IMR-90 (cell line): ENCODE measurements at regions not wholly inside any gene's neighbourhood (a gene's known extent, or its start where the extent isn't known, plus 50 kb on each side); places are given as distances from the start of the nearest gene placed in this dataset.

Source experiments
- ATAC-seq: fragments of 200-7000 bp; cut with Tn5 transposase; 2 replicates; pipeline ENCODE4 v1.9.1; 2020; ENCODE audit warnings: low read depth, mild to moderate bottlenecking, moderate library complexity
- BruUV-seq: library from RNA; stranded (reverse); fragments of 400-500 nt; replicated peaks from 2 replicates; lab custom pipeline; 2021; lab: Mats Ljungman, UMichigan
- CTCF ChIA-PET: fragments of 300-600 bp; formaldehyde crosslinking; extraction: SDS; loops from one replicate; lab custom pipeline; 2021; ENCODE audit warnings: antibody characterized with exemption; lab: Yijun Ruan, JAX
- POLR2A ChIA-PET: fragments of 300-600 bp; sonication (Branson Sonifier 250); formaldehyde crosslinking; loops from one replicate; lab custom pipeline; 2022; ENCODE audit warnings: antibody characterized with exemption; ENCODE audit not compliant: unreplicated experiment; lab: Charles Lee
- DNase-seq: peaks from one replicate; pipeline ENCODE4 v3.0.0; 2013
- H2AFZ ChIP-seq: replicated peaks from 2 replicates; pipeline ENCODE3; 2013; ENCODE audit warnings: low read length, mild to moderate bottlenecking; ENCODE audit not compliant: poor library complexity
- H2AK5ac ChIP-seq: 2 replicates; pipeline ENCODE4 v1.6.1; 2013; ENCODE audit warnings: low read depth, low read length, inconsistent platforms
- H2AK9ac ChIP-seq: replicated peaks from 2 replicates; pipeline ENCODE3; 2013; ENCODE audit warnings: mild to moderate bottlenecking, low read depth, low read length, moderate library complexity; ENCODE audit not compliant: poor library complexity
- H2BK120ac ChIP-seq: 2 replicates; pipeline ENCODE4 v1.6.1; 2013; ENCODE audit warnings: low read depth, low read length, inconsistent platforms
- H2BK15ac ChIP-seq: 3 replicates; pipeline ENCODE4 v1.6.1; 2013; ENCODE audit warnings: low read depth, low read length, inconsistent platforms
- H2BK20ac ChIP-seq: 2 replicates; pipeline ENCODE4 v1.6.1; 2013; ENCODE audit warnings: low read depth, mild to moderate bottlenecking, inconsistent platforms, low read length, moderate library complexity
- H2BK5ac ChIP-seq: 2 replicates; pipeline ENCODE4 v1.6.1; 2013; ENCODE audit warnings: mild to moderate bottlenecking, low read depth, low read length, inconsistent platforms; ENCODE audit not compliant: poor library complexity, severe bottlenecking
- H3K14ac ChIP-seq: replicated peaks from 2 replicates; pipeline ENCODE4 v1.6.1; 2013; ENCODE audit warnings: low read depth, low read length, inconsistent platforms
- H3K18ac ChIP-seq: 2 replicates; pipeline ENCODE4 v1.6.1; 2013; ENCODE audit warnings: low read depth, low read length, control low read depth
- H3K23ac ChIP-seq: 2 replicates; pipeline ENCODE4 v1.6.1; 2013; ENCODE audit warnings: low read depth, low read length, inconsistent platforms
- H3K27ac ChIP-seq: 2 replicates; pipeline ENCODE4 v1.5.1; 2013; ENCODE audit warnings: mild to moderate bottlenecking, control low read depth, low read length; ENCODE audit not compliant: insufficient read depth
- H3K27me3 ChIP-seq: 2 replicates; pipeline ENCODE4 v1.6.1; 2013; ENCODE audit warnings: low read length; ENCODE audit not compliant: control insufficient read depth, insufficient read depth
- H3K36me3 ChIP-seq: 2 replicates; pipeline ENCODE4 v1.6.1; 2013; ENCODE audit warnings: low read length, mixed read lengths; ENCODE audit not compliant: control insufficient read depth, insufficient read depth
- H3K4ac ChIP-seq: 2 replicates; pipeline ENCODE4 v1.6.1; 2013; ENCODE audit warnings: low read depth, low read length, inconsistent platforms
- H3K4me1 ChIP-seq: 2 replicates; pipeline ENCODE4 v1.6.1; 2013; ENCODE audit warnings: low read length, mixed read lengths; ENCODE audit not compliant: control insufficient read depth, insufficient read depth
- H3K4me2 ChIP-seq: 2 replicates; pipeline ENCODE4 v1.6.1; 2013; ENCODE audit warnings: low read depth, mild to moderate bottlenecking, control low read depth, low read length, moderate library complexity
- H3K4me3 ChIP-seq: 2 replicates; pipeline ENCODE4 v1.5.1; 2013; ENCODE audit warnings: low read depth, mild to moderate bottlenecking, control low read depth, low read length, moderate library complexity; ENCODE audit not compliant: insufficient read depth
- H3K56ac ChIP-seq: 2 replicates; pipeline ENCODE4 v1.6.1; 2013; ENCODE audit warnings: low read length, inconsistent platforms; ENCODE audit not compliant: insufficient read depth; ENCODE audit errors: extremely low read depth
- H3K79me1 ChIP-seq, 2 experiments: 2 replicates each; pipeline ENCODE4 v1.6.1; 2013; ENCODE audit warnings: low read length in 2 of 2, inconsistent platforms in 1 of 2, low read depth in 1 of 2
- H3K9ac ChIP-seq: 2 replicates; pipeline ENCODE4 v1.6.1; 2013; ENCODE audit warnings: low read depth, low read length, control low read depth
- H3K9me1 ChIP-seq: 2 replicates; pipeline ENCODE4 v1.6.1; 2013; ENCODE audit warnings: low read length, inconsistent platforms; ENCODE audit not compliant: insufficient read depth
- H3K9me3 ChIP-seq: 2 replicates; pipeline ENCODE4 v1.6.1; 2013; ENCODE audit warnings: low read length; ENCODE audit not compliant: control insufficient read depth, insufficient read depth
- H4K20me1 ChIP-seq: 2 replicates; pipeline ENCODE4 v1.6.1; 2013; ENCODE audit warnings: low read length, inconsistent platforms; ENCODE audit not compliant: insufficient read depth
- H4K5ac ChIP-seq: 2 replicates; pipeline ENCODE4 v1.6.1; 2013; ENCODE audit warnings: mild to moderate bottlenecking, low read depth, low read length, control low read depth
- H4K8ac ChIP-seq, 2 experiments: 2 replicates each; pipeline ENCODE4 v1.6.1; 2013; ENCODE audit warnings: low read depth in 2 of 2, low read length in 2 of 2, control low read depth in 1 of 2, inconsistent platforms in 1 of 2
- H4K91ac ChIP-seq: 2 replicates; pipeline ENCODE4 v1.6.1; 2013; ENCODE audit warnings: low read depth, low read length, inconsistent platforms; ENCODE audit not compliant: insufficient read depth
- CEBPB ChIP-seq: IDR thresholded peaks from 2 replicates; pipeline ENCODE4 v1.6.1; 2012; ENCODE audit warnings: low read depth, low read length, improper control_type of control experiment
- FOS ChIP-seq: fragments of 150-350 bp; IDR thresholded peaks from 2 replicates; pipeline ENCODE4 v1.6.1; 2016; ENCODE audit warnings: low read depth, low read length
- MAFK ChIP-seq: IDR thresholded peaks from 2 replicates; pipeline ENCODE4 v1.6.1; 2012; ENCODE audit warnings: low read depth, low read length, improper control_type of control experiment
- MAZ ChIP-seq: IDR thresholded peaks from 2 replicates; pipeline ENCODE4 v1.6.1; 2012; ENCODE audit warnings: low read depth, mild to moderate bottlenecking, low read length, improper control_type of control experiment, moderate library complexity, borderline replicate concordance
- MXI1 ChIP-seq: IDR thresholded peaks from 2 replicates; pipeline ENCODE4 v1.6.1; 2012; ENCODE audit warnings: low read depth, mild to moderate bottlenecking, low read length, moderate library complexity, borderline replicate concordance
- NFE2L2 ChIP-seq: fragments of 150-350 bp; IDR thresholded peaks from 2 replicates; pipeline ENCODE4 v1.6.1; 2016; ENCODE audit warnings: low read depth, mild to moderate bottlenecking, low read length
- POLR2A ChIP-seq: IDR thresholded peaks from 2 replicates; pipeline ENCODE4 v1.6.1; 2012; ENCODE audit warnings: mild to moderate bottlenecking, low read depth, low read length
- RAD21 ChIP-seq: IDR thresholded peaks from 2 replicates; pipeline ENCODE4 v1.6.1; 2012; ENCODE audit warnings: low read length, improper control_type of control experiment
- RCOR1 ChIP-seq: IDR thresholded peaks from 2 replicates; pipeline ENCODE4 v1.6.1; 2012; ENCODE audit warnings: mild to moderate bottlenecking, low read length, improper control_type of control experiment; ENCODE audit not compliant: insufficient replicate concordance
- RFX5 ChIP-seq: IDR thresholded peaks from 2 replicates; pipeline ENCODE4 v1.8.0; 2012; ENCODE audit warnings: low read depth, mild to moderate bottlenecking, low read length, moderate library complexity
- WGBS, 2 experiments: methylation state at CpG; one replicate each; pipeline versions ENCODE4 v1.1.5 to v1.1.7; 2013; ENCODE audit warnings: missing lambda C conversion rate in 2 of 2; ENCODE audit not compliant: insufficient read length in 1 of 2; ENCODE audit errors: extremely low coverage in 2 of 2; 5-methylcytosine and 5-hydroxymethylcytosine counted together
- dilution Hi-C: fragments of 300-500 bp; cut with HindIII; formaldehyde crosslinking; loops from one replicate; pipeline ENCODE4 v1.14.3; 2018; ENCODE audit warnings: low sequenced_read_pairs; ENCODE audit not compliant: unreplicated experiment
- in situ Hi-C: fragments of 300-500 bp; cut with MboI; formaldehyde crosslinking; loops from 3 replicates; pipeline ENCODE4 v1.14.3; 2019; ENCODE audit warnings: low sequenced_read_pairs, inconsistent platforms, mixed read lengths
- intact Hi-C: fragments of 100-400 bp; cut with micrococcal nuclease; formaldehyde crosslinking; loops from 2 replicates; pipeline ENCODE4 v1.10.0; 2022
- TF ChIP-seq, protein P1 (sequence below): conservative IDR thresholded peaks from 2 replicates; pipeline ENCODE4 v1.5.1; 2012; ENCODE audit warnings: mild to moderate bottlenecking, low read depth, low read length, improper control_type of control experiment

- no peak overlapping the region for H3K56ac ChIP-seq
- H2BK5ac ChIP-seq = no peak overlapping the region
- WGBS, 2 experiments = no CpG with 5 or more reads among the region's 1 CpG
- in situ Hi-C loops = no loop called here
- no peak overlapping the region for H2BK20ac ChIP-seq
- H4K20me1 ChIP-seq = no peaks in the 10 kb centered on the region
- no peak overlapping the region for H3K14ac ChIP-seq
- no peaks in the 10 kb centered on the region for H3K79me1 ChIP-seq
- H2AK9ac ChIP-seq = no peak overlapping the region
- no peak overlapping the region for H3K4me2 ChIP-seq
- H3K27me3 ChIP-seq = no peaks in the 10 kb centered on the region
- no peak overlapping the region for H2AK5ac ChIP-seq
- no peak for DNase-seq
- TF ChIP-seq, protein P1, sequence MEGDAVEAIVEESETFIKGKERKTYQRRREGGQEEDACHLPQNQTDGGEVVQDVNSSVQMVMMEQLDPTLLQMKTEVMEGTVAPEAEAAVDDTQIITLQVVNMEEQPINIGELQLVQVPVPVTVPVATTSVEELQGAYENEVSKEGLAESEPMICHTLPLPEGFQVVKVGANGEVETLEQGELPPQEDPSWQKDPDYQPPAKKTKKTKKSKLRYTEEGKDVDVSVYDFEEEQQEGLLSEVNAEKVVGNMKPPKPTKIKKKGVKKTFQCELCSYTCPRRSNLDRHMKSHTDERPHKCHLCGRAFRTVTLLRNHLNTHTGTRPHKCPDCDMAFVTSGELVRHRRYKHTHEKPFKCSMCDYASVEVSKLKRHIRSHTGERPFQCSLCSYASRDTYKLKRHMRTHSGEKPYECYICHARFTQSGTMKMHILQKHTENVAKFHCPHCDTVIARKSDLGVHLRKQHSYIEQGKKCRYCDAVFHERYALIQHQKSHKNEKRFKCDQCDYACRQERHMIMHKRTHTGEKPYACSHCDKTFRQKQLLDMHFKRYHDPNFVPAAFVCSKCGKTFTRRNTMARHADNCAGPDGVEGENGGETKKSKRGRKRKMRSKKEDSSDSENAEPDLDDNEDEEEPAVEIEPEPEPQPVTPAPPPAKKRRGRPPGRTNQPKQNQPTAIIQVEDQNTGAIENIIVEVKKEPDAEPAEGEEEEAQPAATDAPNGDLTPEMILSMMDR = no peak
- TF ChIP-seq RCOR1 = no peak
- TF ChIP-seq MAFK = no peak
- TF ChIP-seq NFE2L2 = no peak
- TF ChIP-seq CEBPB = no peak
- no peak for TF ChIP-seq MXI1
- no peak for TF ChIP-seq MAZ
- no peak for TF ChIP-seq RFX5
- no peak for TF ChIP-seq RAD21
- TF ChIP-seq FOS = no peak
- TF ChIP-seq POLR2A = no peak
- no peak for ATAC-seq
- ChIA-PET CTCF (no interaction called here), POLR2A (no interaction called here)
- no TSS peak for BruUV-seq
- no peak overlapping the region for H3K23ac ChIP-seq
- no peak overlapping the region for H3K27ac ChIP-seq
- H3K4me1 ChIP-seq = no peaks in the 10 kb centered on the region
- dilution Hi-C loops = no loop called here
- H3K9me1 ChIP-seq = no peaks in the 10 kb centered on the region
- no peak overlapping the region for H2BK120ac ChIP-seq
- no peaks in the 10 kb centered on the region for H3K9me3 ChIP-seq
- H3K9ac ChIP-seq = no peak overlapping the region
- H2AFZ ChIP-seq = no peak overlapping the region
- H4K91ac ChIP-seq = no peak overlapping the region
- H2BK15ac ChIP-seq = no peak overlapping the region
- no peaks in the 10 kb centered on the region for H3K36me3 ChIP-seq
- no peak overlapping the region for H3K4me3 ChIP-seq
- no peak overlapping the region for H3K18ac ChIP-seq
- H3K4ac ChIP-seq = no peak overlapping the region
- H4K5ac ChIP-seq = no peak overlapping the region
- intact Hi-C loops = no loop called here
- H4K8ac ChIP-seq = no peak overlapping the region
Measured at GRCh38 chr1:187234706-187235105, 406.0 kb downstream of the PLA2G4A start.
